Mammary epithelial cell (primary cell): ENCODE measurements at regions not wholly inside any gene's neighbourhood (a gene's known extent, or its start where the extent isn't known, plus 50 kb on each side); places are given as distances from the start of the nearest gene placed in this dataset.

ENCODE experiments used
- CTCF ChIP-seq, 2 donors: IDR thresholded peaks in 1 of 2; conservative IDR thresholded peaks in 1 of 2; 2 replicates each; pipeline ENCODE4 v1.5.1; 2011 to 2012; ENCODE audit warnings: inconsistent platforms in 2 of 2, low read length in 2 of 2, mild to moderate bottlenecking in 2 of 2, control low read depth in 1 of 2, low read depth in 1 of 2; ENCODE audit not compliant: insufficient read depth in 1 of 2; ENCODE audit errors: extremely low read depth in 1 of 2
- EZH2 ChIP-seq: IDR thresholded peaks from 2 replicates; pipeline ENCODE4 v1.6.1; 2012; ENCODE audit warnings: low read length, inconsistent platforms, borderline replicate concordance

GRCh38 chr20:6611911-6612605 is 155.4 kb upstream of the BMP2 start:
- TF ChIP-seq CTCF (conservative IDR thresholded peaks at IDR 0.05 in 1 of 2, IDR thresholded peaks at IDR 0.05 in 1 of 2; ENCODE audit: extremely low read depth in 1 of 2, insufficient read depth in 1 of 2, low read depth in 1 of 2, low read length in 2 of 2) (no peak), EZH2 (no peak)
